ENCODE measurements at regions not wholly inside any gene's neighbourhood (a gene's known extent, or its start where the extent isn't known, plus 50 kb on each side); places are given as distances from the start of the nearest gene placed in this dataset.
A peak's percentile ranks its signal among the peaks of the same experiment; 100 is the strongest.

- WGBS (ENCODE audit: extremely low coverage, insufficient coverage, insufficient read length) = no CpG with 5 or more reads among the region's 3 CpGs
- Histone ChIP-seq H3K4me3 (ENCODE audit: low read depth, low read length) (no peak overlapping the region), H4K12ac (ENCODE audit: low read depth, low read length) (no peak overlapping the region), H3K18ac (ENCODE audit: low read length) (no peak overlapping the region), H3K27me3 (ENCODE audit: insufficient read depth, low read length) (no peaks in the 10 kb centered on the region), H4K91ac (ENCODE audit: low read depth, low read length) (no peak overlapping the region), H2BK5ac (ENCODE audit: low read depth, low read length, poor library complexity) (no peak overlapping the region), H2BK12ac (ENCODE audit: low read length) (no peak overlapping the region), H3K4me1 (ENCODE audit: control insufficient read depth in 1 of 2, insufficient read depth in 2 of 2, low read length in 2 of 2) (no peaks in the 10 kb centered on the region), H4K8ac (ENCODE audit: low read depth, low read length) (no peak overlapping the region), H3K36me3 (ENCODE audit: control insufficient read depth in 1 of 2, insufficient read depth in 2 of 2, low read length in 2 of 2) (no peaks in the 10 kb centered on the region), H2AFZ (ENCODE audit: insufficient read depth, low read length, poor library complexity) (no peak overlapping the region), H3K27ac (ENCODE audit: low read depth, low read length) (no peak overlapping the region), H3K4me2 (ENCODE audit: low read length) (no peak overlapping the region), H2AK5ac (ENCODE audit: low read length) (no peak overlapping the region), H3K14ac (ENCODE audit: low read length) (no peak overlapping the region), H3K79me1 (ENCODE audit: low read length) (no peaks in the 10 kb centered on the region), H3K9me3 (ENCODE audit: insufficient read depth, low read depth, low read length) (no peaks in the 10 kb centered on the region), H3K4ac (ENCODE audit: low read depth, low read length) (no peak overlapping the region), H3K23ac (ENCODE audit: low read length) (no peak overlapping the region), H3K9ac (ENCODE audit: low read length) (no peak overlapping the region), H2BK120ac (ENCODE audit: insufficient read depth, low read length, poor library complexity) (no peak overlapping the region), H3K79me2 (ENCODE audit: control insufficient read depth, insufficient read depth, low read length, poor library complexity) (no peaks in the 10 kb centered on the region)
- peak in 1 of 2 donors; percentile 9 for DNase-seq
Measured at GRCh38 chr17:14514973-14515372, 214.1 kb downstream of the HS3ST3B1 start.

GRCh38 chr17:14513835-14514234 lies 213.0 kb downstream of the HS3ST3B1 start:
- Histone ChIP-seq H3K18ac (ENCODE audit: low read length) (no peak overlapping the region), H3K9me3 (ENCODE audit: insufficient read depth, low read depth, low read length) (no peaks in the 10 kb centered on the region), H3K23ac (ENCODE audit: low read length) (no peak overlapping the region), H3K4me2 (ENCODE audit: low read length) (no peak overlapping the region), H4K12ac (ENCODE audit: low read depth, low read length) (no peak overlapping the region), H3K27ac (ENCODE audit: low read depth, low read length) (no peak overlapping the region), H2BK12ac (ENCODE audit: low read length) (no peak overlapping the region), H3K4me1 (ENCODE audit: control insufficient read depth in 1 of 2, insufficient read depth in 2 of 2, low read length in 2 of 2) (no peaks in the 10 kb centered on the region), H3K9ac (ENCODE audit: low read length) (no peak overlapping the region), H3K79me1 (ENCODE audit: low read length) (no peaks in the 10 kb centered on the region), H4K8ac (ENCODE audit: low read depth, low read length) (no peak overlapping the region), H3K14ac (ENCODE audit: low read length) (no peak overlapping the region), H2BK120ac (ENCODE audit: insufficient read depth, low read length, poor library complexity) (no peak overlapping the region), H2AFZ (ENCODE audit: insufficient read depth, low read length, poor library complexity) (no peak overlapping the region), H3K27me3 (ENCODE audit: insufficient read depth, low read length) (no peaks in the 10 kb centered on the region), H3K4ac (ENCODE audit: low read depth, low read length) (no peak overlapping the region), H3K79me2 (ENCODE audit: control insufficient read depth, insufficient read depth, low read length, poor library complexity) (no peaks in the 10 kb centered on the region), H4K91ac (ENCODE audit: low read depth, low read length) (no peak overlapping the region), H3K4me3 (ENCODE audit: low read depth, low read length) (no peak overlapping the region), H2BK5ac (ENCODE audit: low read depth, low read length, poor library complexity) (no peak overlapping the region), H3K36me3 (ENCODE audit: control insufficient read depth in 1 of 2, insufficient read depth in 2 of 2, low read length in 2 of 2) (no peaks in the 10 kb centered on the region), H2AK5ac (ENCODE audit: low read length) (no peak overlapping the region)
- no peak for DNase-seq
- no CpG with 5 or more reads among the region's 3 CpGs for WGBS (ENCODE audit: extremely low coverage, insufficient coverage, insufficient read length)

GRCh38 chr17:14510136-14510535 lies 209.3 kb downstream of the HS3ST3B1 start:
- no peaks in the 10 kb centered on the region for H3K79me2 ChIP-seq (ENCODE audit: control insufficient read depth, insufficient read depth, low read length, poor library complexity)
- no peak overlapping the region for H4K8ac ChIP-seq (ENCODE audit: low read depth, low read length)
- no peak overlapping the region for H3K4me3 ChIP-seq (ENCODE audit: low read depth, low read length)
- DNase-seq = no peak
- no CpG with 5 or more reads among the region's 3 CpGs for WGBS (ENCODE audit: extremely low coverage, insufficient coverage, insufficient read length)
- H3K14ac ChIP-seq (ENCODE audit: low read length) = no peak overlapping the region
- no peak overlapping the region for H3K9ac ChIP-seq (ENCODE audit: low read length)
- no peak overlapping the region for H3K18ac ChIP-seq (ENCODE audit: low read length)
- H3K9me3 ChIP-seq (ENCODE audit: insufficient read depth, low read depth, low read length) = no peaks in the 10 kb centered on the region
- H3K36me3 ChIP-seq (ENCODE audit: control insufficient read depth in 1 of 2, insufficient read depth in 2 of 2, low read length in 2 of 2) = no peaks in the 10 kb centered on the region
- H2AK5ac ChIP-seq (ENCODE audit: low read length) = no peak overlapping the region
- no peak overlapping the region for H4K91ac ChIP-seq (ENCODE audit: low read depth, low read length)
- no peak overlapping the region for H3K4ac ChIP-seq (ENCODE audit: low read depth, low read length)
- no peaks in the 10 kb centered on the region for H3K27me3 ChIP-seq (ENCODE audit: insufficient read depth, low read length)
- H4K12ac ChIP-seq (ENCODE audit: low read depth, low read length) = no peak overlapping the region
- H3K79me1 ChIP-seq (ENCODE audit: low read length) = no peaks in the 10 kb centered on the region
- no peak overlapping the region for H2BK120ac ChIP-seq (ENCODE audit: insufficient read depth, low read length, poor library complexity)
- H2BK5ac ChIP-seq (ENCODE audit: low read depth, low read length, poor library complexity) = no peak overlapping the region
- no peak overlapping the region for H3K27ac ChIP-seq (ENCODE audit: low read depth, low read length)
- H3K4me1 ChIP-seq (ENCODE audit: control insufficient read depth in 1 of 2, insufficient read depth in 2 of 2, low read length in 2 of 2) = no peaks in the 10 kb centered on the region
- H3K4me2 ChIP-seq (ENCODE audit: low read length) = no peak overlapping the region
- no peak overlapping the region for H3K23ac ChIP-seq (ENCODE audit: low read length)
- H2BK12ac ChIP-seq (ENCODE audit: low read length) = no peak overlapping the region
- H2AFZ ChIP-seq (ENCODE audit: insufficient read depth, low read length, poor library complexity) = no peak overlapping the region

GRCh38 chr17:14508156-14508555 lies 207.3 kb downstream of the HS3ST3B1 start:
- no peaks in the 10 kb centered on the region for H3K79me1 ChIP-seq (ENCODE audit: low read length)
- H3K79me2 ChIP-seq (ENCODE audit: control insufficient read depth, insufficient read depth, low read length, poor library complexity) = no peaks in the 10 kb centered on the region
- H2BK12ac ChIP-seq (ENCODE audit: low read length) = no peak overlapping the region
- H2BK120ac ChIP-seq (ENCODE audit: insufficient read depth, low read length, poor library complexity) = no peak overlapping the region
- H4K8ac ChIP-seq (ENCODE audit: low read depth, low read length) = no peak overlapping the region
- no peak overlapping the region for H2BK5ac ChIP-seq (ENCODE audit: low read depth, low read length, poor library complexity)
- WGBS (ENCODE audit: extremely low coverage, insufficient coverage, insufficient read length) = no CpG with 5 or more reads among the region's 5 CpGs
- no peak overlapping the region for H3K4me3 ChIP-seq (ENCODE audit: low read depth, low read length)
- H2AFZ ChIP-seq (ENCODE audit: insufficient read depth, low read length, poor library complexity) = no peak overlapping the region
- H3K27me3 ChIP-seq (ENCODE audit: insufficient read depth, low read length) = no peaks in the 10 kb centered on the region
- H3K4me2 ChIP-seq (ENCODE audit: low read length) = no peak overlapping the region
- no peak overlapping the region for H3K23ac ChIP-seq (ENCODE audit: low read length)
- H3K36me3 ChIP-seq (ENCODE audit: control insufficient read depth in 1 of 2, insufficient read depth in 2 of 2, low read length in 2 of 2) = no peaks in the 10 kb centered on the region
- no peak overlapping the region for H3K14ac ChIP-seq (ENCODE audit: low read length)
- no peak overlapping the region for H3K27ac ChIP-seq (ENCODE audit: low read depth, low read length)
- H3K4ac ChIP-seq (ENCODE audit: low read depth, low read length) = no peak overlapping the region
- H4K12ac ChIP-seq (ENCODE audit: low read depth, low read length) = no peak overlapping the region
- no peaks in the 10 kb centered on the region for H3K4me1 ChIP-seq (ENCODE audit: control insufficient read depth in 1 of 2, insufficient read depth in 2 of 2, low read length in 2 of 2)
- no peak for DNase-seq
- H2AK5ac ChIP-seq (ENCODE audit: low read length) = no peak overlapping the region
- no peak overlapping the region for H4K91ac ChIP-seq (ENCODE audit: low read depth, low read length)
- no peak overlapping the region for H3K9ac ChIP-seq (ENCODE audit: low read length)
- no peaks in the 10 kb centered on the region for H3K9me3 ChIP-seq (ENCODE audit: insufficient read depth, low read depth, low read length)
- no peak overlapping the region for H3K18ac ChIP-seq (ENCODE audit: low read length)
